Adrenal gland (tissue), 9 donors: ENCODE measurements at regions not wholly inside any gene's neighbourhood (a gene's known extent, or its start where the extent isn't known, plus 50 kb on each side); places are given as distances from the start of the nearest gene placed in this dataset.

ENCODE experiments used
- DNase-seq, 7 donors: peaks; one replicate each; pipeline ENCODE4 v3.0.0-alpha.2; 2019 to 2020
- H3K27ac ChIP-seq, 5 donors: fragments of 200-600 bp; sonication (generic) in 4 of 5; 1 replicate in 3 of 5; 2 replicates in 2 of 5; pipeline versions ENCODE4 v1.5.1 to v1.8.0; 2016 to 2020; ENCODE audit warnings: mild to moderate bottlenecking in 1 of 5
- H3K27me3 ChIP-seq: fragments of 200-600 bp; 2 replicates; pipeline ENCODE4 v1.8.0; 2021
- H3K36me3 ChIP-seq, 2 donors: fragments of 200-600 bp; replicated peaks in 1 of 2; 1 replicate in 1 of 2; 2 replicates in 1 of 2; pipeline versions ENCODE4 v1.5.1 to v1.8.0; 2018 to 2022
- H3K4me1 ChIP-seq, 2 donors: fragments of 200-600 bp; replicated peaks in 1 of 2; 1 replicate in 1 of 2; 2 replicates in 1 of 2; pipeline versions ENCODE4 v1.5.1 to v1.8.0; 2018 to 2021
- H3K4me3 ChIP-seq, 4 donors: fragments of 200-600 bp; sonication (generic) in 3 of 4; one replicate each; pipeline ENCODE4 v1.5.1; 2016 to 2018
- H3K9me3 ChIP-seq, 3 donors: fragments of 200-600 bp; sonication (generic) in 1 of 3; replicated peaks in 1 of 3; 1 replicate in 2 of 3; 2 replicates in 1 of 3; pipeline versions ENCODE4 v1.5.1 to v1.8.0; 2016 to 2021
- POLR2A ChIP-seq, 2 donors: fragments of 450-650 bp; IDR thresholded peaks; one replicate each; pipeline ENCODE4 v1.6.1; 2017; ENCODE audit warnings: antibody characterized with exemption in 2 of 2, mild to moderate bottlenecking in 2 of 2, moderate library complexity in 1 of 2
- WGBS, 4 donors: extraction: QIAGEN DNeasy Blood & Tissue Kit in 2 of 4; methylation state at CpG; one replicate each; pipeline versions ENCODE4 v1.1.5 to v1.1.7; 2013 to 2017; 5-methylcytosine and 5-hydroxymethylcytosine counted together
- intact Hi-C, 2 donors: fragments of 100-400 bp; cut with DNase I; formaldehyde crosslinking; loops; one replicate each; pipeline versions ENCODE4 v1.14.1 to v1.15.0; 2022 to 2023
- TF ChIP-seq, protein P1 (sequence below), 6 experiments: fragments of 450-650 bp in 4 of 6; fragments of 200-600 bp in 2 of 6; sonication (generic) in 1 of 6; IDR thresholded peaks; 1 replicate in 5 of 6; 2 replicates in 1 of 6; pipeline versions ENCODE4 v1.5.1 to v1.8.0; 2016 to 2021; ENCODE audit warnings: antibody characterized with exemption in 6 of 6, mild to moderate bottlenecking in 2 of 6, moderate library complexity in 1 of 6
- donor health status: healthy with polysubstance abuse.
- donor health status: Bipolar disorder and iron deficiency.
- donor health status: DM: yes; HTN: yes; CAD: no.
- donor health status: DM: no; HTN: no; CAD: no.
- donor health status: DM: no; HTN: no; CAD: no.

DNA sequence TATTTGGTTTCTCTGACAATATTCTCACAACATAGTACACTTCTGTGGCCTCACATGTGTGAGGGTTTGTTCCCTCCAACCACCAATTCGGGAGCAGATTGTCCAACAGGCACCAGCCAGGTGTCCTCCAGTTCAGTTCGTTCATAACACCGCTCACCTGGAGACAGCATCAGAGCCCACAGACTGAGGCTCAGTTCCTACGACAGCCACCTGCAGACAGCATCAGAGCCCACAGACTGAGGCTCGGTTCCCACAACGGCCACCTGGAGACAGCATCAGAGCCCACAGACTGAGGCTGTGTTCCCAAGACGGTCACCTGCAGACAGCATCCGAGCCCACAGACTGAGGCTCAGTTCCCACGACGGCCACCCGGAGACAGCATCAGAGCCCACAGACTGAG lies 58.2 kb upstream of the SNTG2 start:
- DNase-seq = no peak
- no peak for TF ChIP-seq POLR2A (IDR thresholded peaks at IDR 0.05)
- TF ChIP-seq, protein P1, sequence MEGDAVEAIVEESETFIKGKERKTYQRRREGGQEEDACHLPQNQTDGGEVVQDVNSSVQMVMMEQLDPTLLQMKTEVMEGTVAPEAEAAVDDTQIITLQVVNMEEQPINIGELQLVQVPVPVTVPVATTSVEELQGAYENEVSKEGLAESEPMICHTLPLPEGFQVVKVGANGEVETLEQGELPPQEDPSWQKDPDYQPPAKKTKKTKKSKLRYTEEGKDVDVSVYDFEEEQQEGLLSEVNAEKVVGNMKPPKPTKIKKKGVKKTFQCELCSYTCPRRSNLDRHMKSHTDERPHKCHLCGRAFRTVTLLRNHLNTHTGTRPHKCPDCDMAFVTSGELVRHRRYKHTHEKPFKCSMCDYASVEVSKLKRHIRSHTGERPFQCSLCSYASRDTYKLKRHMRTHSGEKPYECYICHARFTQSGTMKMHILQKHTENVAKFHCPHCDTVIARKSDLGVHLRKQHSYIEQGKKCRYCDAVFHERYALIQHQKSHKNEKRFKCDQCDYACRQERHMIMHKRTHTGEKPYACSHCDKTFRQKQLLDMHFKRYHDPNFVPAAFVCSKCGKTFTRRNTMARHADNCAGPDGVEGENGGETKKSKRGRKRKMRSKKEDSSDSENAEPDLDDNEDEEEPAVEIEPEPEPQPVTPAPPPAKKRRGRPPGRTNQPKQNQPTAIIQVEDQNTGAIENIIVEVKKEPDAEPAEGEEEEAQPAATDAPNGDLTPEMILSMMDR (IDR thresholded peaks at IDR 0.05) = no peak
- no peak overlapping the region for H3K27ac ChIP-seq
- H3K27me3 ChIP-seq = no peaks in the 10 kb centered on the region
- H3K4me3 ChIP-seq = no peak overlapping the region
- 88 to 96% (median 93%) methylated on average over 7 to 11 of the region's 11 CpGs for WGBS, 4 donors
- peaks cover 18% of the 10 kb centered on the region in 2 donors for H3K4me1 ChIP-seq
- H3K36me3 ChIP-seq = no peaks in the 10 kb centered on the region
- intact Hi-C loops = no loop called here
- no peaks in the 10 kb centered on the region for H3K9me3 ChIP-seq

DNA sequence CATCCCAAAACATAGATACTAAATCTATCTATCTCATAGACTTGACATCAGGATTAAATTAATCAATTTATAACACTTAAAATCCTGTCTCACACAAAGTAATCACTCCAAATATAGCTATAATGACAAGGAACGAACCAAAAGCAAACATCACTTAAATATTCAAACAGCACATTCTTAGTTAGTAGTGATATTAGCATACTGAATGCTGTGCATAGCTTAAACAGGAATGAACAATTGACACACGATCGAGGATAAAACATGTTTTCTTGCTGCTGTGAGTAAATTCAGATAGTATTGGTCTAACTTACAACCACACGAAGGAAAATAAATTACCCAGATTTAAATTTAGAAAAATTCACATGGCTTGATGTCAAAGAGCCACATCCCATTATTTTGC lies 58.9 kb upstream of the SNTG2 start:
- no peaks in the 10 kb centered on the region for H3K36me3 ChIP-seq
- TF ChIP-seq POLR2A (IDR thresholded peaks at IDR 0.05) = no peak
- TF ChIP-seq, protein P1 (IDR thresholded peaks at IDR 0.05) = no peak
- DNase-seq = no peak
- peaks cover 18% of the 10 kb centered on the region in 2 donors for H3K4me1 ChIP-seq
- H3K9me3 ChIP-seq = no peaks in the 10 kb centered on the region
- H3K27me3 ChIP-seq = no peaks in the 10 kb centered on the region
- intact Hi-C loops = no loop called here
- peak overlapping the region in 1 of 4 donors; percentile 26 for H3K4me3 ChIP-seq
- 34 to 53% (median 49%) methylated on average over 4 of the region's 4 CpGs for WGBS, 4 donors
- H3K27ac ChIP-seq = peak overlapping the region in 3 of 5 donors; percentile 71 to 86 (median 75)

DNA sequence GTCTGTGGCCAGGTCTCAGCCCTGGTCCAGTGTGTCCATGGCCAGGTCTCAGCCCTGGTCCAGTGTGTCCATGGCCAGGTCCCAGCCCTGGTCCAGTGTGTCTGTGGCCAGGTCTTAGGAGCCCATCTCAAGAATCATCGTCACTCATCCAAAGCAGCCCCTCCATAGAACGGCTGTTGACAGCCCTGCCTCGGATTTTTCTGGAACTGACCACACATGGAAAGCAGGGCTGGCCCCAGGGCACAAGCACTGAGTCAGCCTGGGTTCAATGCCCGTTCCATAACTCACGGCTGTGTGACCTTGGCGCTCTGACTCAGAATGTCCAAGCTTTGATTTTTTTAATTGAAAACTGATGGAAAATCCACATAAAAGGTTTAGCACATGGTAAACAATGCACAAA lies 59.9 kb upstream of the SNTG2 start:
- Histone ChIP-seq H3K27me3 (no peaks in the 10 kb centered on the region), H3K27ac (peak overlapping the region; percentile 32 to 91 (median 71)), H3K4me1 (peaks cover 18% of the 10 kb centered on the region in 2 donors), H3K9me3 (no peaks in the 10 kb centered on the region), H3K4me3 (no peak overlapping the region), H3K36me3 (no peaks in the 10 kb centered on the region)
- WGBS, 4 donors = 34 to 48% (median 45%) methylated on average over 6 of the region's 6 CpGs
- intact Hi-C loops = no loop called here
- peak; percentile 86 to 93 (median 92) for DNase-seq
- no peak for TF ChIP-seq POLR2A (IDR thresholded peaks at IDR 0.05)
- TF ChIP-seq, protein P1 (IDR thresholded peaks at IDR 0.05) = no peak

DNA sequence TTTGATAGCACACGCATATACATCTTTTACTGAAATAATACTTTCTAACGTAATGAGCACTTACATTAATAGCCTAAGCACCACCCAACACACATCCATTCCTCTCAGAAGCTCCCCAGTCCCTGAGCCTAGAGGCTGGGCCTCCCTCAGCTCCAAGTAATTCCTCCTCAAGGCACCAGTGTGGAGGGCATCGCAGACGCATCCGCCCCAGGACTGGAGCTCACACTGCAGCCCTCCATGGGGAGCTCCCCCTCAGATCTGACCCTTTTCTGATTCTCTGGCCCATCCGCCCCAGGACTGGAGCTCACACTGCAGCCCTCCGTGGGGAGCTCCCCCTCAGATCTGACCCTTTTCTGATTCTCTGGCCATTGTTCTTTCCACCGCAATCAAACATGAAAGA lies 60.4 kb upstream of the SNTG2 start:
- TF ChIP-seq, protein P1 (IDR thresholded peaks at IDR 0.05) = no peak
- no peak for TF ChIP-seq POLR2A (IDR thresholded peaks at IDR 0.05)
- Histone ChIP-seq H3K9me3 (no peaks in the 10 kb centered on the region), H3K4me3 (no peak overlapping the region), H3K4me1 (peaks cover 18% of the 10 kb centered on the region in 2 donors), H3K36me3 (no peaks in the 10 kb centered on the region), H3K27me3 (no peaks in the 10 kb centered on the region), H3K27ac (peak overlapping the region in 4 of 5 donors; percentile 32 to 91 (median 78))
- DNase-seq = no peak
- 85 to 91% (median 88%) methylated on average over 8 of the region's 8 CpGs for WGBS, 4 donors
- intact Hi-C loops = no loop called here
